ENCODE measurements at regions not wholly inside any gene's neighbourhood (a gene's known extent, or its start where the extent isn't known, plus 50 kb on each side); places are given as distances from the start of the nearest gene placed in this dataset.

GRCh38 chr15:61629269-61629668, 400.2 kb upstream of the RORA start:
- TF ChIP-seq CTCF (IDR thresholded peaks at IDR 0.05), result no peak
- no peak for TF ChIP-seq POLR2AphosphoS5 (IDR thresholded peaks at IDR 0.05)
